ENCODE measurements at regions not wholly inside any gene's neighbourhood (a gene's known extent, or its start where the extent isn't known, plus 50 kb on each side); places are given as distances from the start of the nearest gene placed in this dataset.

DNA sequence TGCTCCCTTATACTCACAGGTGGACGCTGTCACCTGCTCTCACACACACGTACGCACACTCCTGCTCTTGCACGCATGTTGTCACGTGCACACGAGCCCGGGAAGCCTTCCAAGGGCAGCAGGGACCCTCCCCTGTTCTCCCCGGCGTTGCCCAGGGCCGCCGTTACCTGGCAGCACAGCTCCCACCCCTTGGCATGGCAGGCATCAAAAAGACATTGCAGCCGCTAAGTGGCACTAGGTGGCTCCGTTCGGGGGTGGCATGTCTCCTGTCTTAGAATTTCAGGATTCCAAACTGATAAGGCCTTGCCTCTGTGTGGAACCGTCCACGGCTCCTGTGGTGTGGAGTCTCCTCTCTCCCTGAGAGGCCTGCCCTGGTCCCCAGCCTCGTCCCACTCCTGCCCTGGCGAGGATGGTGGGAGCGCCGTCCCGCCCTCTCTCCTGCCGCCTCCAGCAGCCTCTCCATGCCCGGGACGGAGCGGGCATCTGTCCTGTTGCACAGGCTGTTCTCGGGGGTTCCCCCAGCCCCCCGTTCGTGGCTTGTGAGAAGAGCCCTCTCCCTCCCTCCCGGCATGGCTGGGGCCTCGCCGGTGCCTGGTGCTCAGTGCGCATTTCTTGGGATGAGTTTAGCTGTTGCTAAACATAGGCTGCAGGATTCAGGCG lies 126.7 kb upstream of the GSE1 start:
- Histone ChIP-seq H3K27me3 (replicated peaks; ENCODE audit: control insufficient read depth, insufficient read depth, low read length) (no peaks in the 10 kb centered on the region), H3K4me3 (ENCODE audit: low read length) (no peak overlapping the region), H3K4me1 (ENCODE audit: control insufficient read depth, insufficient read depth, low read length) (no peaks in the 10 kb centered on the region), H3K9ac (ENCODE audit: low read length) (no peak overlapping the region), H3K9me3 (ENCODE audit: control insufficient read depth, low read length) (no peaks in the 10 kb centered on the region), H3K36me3 (ENCODE audit: control insufficient read depth, insufficient read depth, low read length, severe bottlenecking) (peaks cover 5% of the 10 kb centered on the region)
- no peak for DNase-seq (ENCODE audit: low read depth)

DNA sequence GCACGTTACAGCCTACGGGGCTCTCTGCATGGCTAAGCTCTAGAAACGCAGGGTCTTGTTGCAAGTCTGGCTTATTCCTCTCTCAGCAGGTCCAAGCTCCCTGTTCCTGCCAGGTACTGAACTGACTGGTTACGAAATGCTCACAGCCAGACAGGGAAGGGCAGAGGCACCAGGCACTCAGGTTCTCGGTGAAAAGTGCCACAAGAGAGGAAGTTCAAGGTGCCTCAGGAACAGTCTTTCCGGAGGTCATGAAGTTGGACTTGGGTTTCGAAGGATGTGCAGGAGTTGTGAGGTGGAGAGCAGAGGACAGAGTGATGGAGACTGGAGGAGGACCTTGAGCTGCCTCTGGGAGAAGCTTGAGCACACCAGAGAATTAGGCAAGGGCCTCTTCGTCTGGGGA lies 124.7 kb upstream of the GSE1 start:
- no peak overlapping the region for H3K9ac ChIP-seq (ENCODE audit: low read length)
- H3K27me3 ChIP-seq (replicated peaks; ENCODE audit: control insufficient read depth, insufficient read depth, low read length) = no peaks in the 10 kb centered on the region
- no peak overlapping the region for H3K4me3 ChIP-seq (ENCODE audit: low read length)
- H3K36me3 ChIP-seq (ENCODE audit: control insufficient read depth, insufficient read depth, low read length, severe bottlenecking) = no peaks in the 10 kb centered on the region
- H3K9me3 ChIP-seq (ENCODE audit: control insufficient read depth, low read length) = no peaks in the 10 kb centered on the region
- DNase-seq (ENCODE audit: low read depth) = no peak
- H3K4me1 ChIP-seq (ENCODE audit: control insufficient read depth, insufficient read depth, low read length) = peaks cover 12% of the 10 kb centered on the region

GRCh38 chr16:85490407-85491057 lies 122.6 kb upstream of the GSE1 start:
- Histone ChIP-seq H3K27me3 (replicated peaks; ENCODE audit: control insufficient read depth, insufficient read depth, low read length) (no peaks in the 10 kb centered on the region), H3K9me3 (ENCODE audit: control insufficient read depth, low read length) (no peaks in the 10 kb centered on the region), H3K4me1 (ENCODE audit: control insufficient read depth, insufficient read depth, low read length) (peaks cover 12% of the 10 kb centered on the region), H3K9ac (ENCODE audit: low read length) (no peak overlapping the region), H3K36me3 (ENCODE audit: control insufficient read depth, insufficient read depth, low read length, severe bottlenecking) (no peaks in the 10 kb centered on the region), H3K4me3 (ENCODE audit: low read length) (no peak overlapping the region)
- DNase-seq (ENCODE audit: low read depth) = no peak

DNA sequence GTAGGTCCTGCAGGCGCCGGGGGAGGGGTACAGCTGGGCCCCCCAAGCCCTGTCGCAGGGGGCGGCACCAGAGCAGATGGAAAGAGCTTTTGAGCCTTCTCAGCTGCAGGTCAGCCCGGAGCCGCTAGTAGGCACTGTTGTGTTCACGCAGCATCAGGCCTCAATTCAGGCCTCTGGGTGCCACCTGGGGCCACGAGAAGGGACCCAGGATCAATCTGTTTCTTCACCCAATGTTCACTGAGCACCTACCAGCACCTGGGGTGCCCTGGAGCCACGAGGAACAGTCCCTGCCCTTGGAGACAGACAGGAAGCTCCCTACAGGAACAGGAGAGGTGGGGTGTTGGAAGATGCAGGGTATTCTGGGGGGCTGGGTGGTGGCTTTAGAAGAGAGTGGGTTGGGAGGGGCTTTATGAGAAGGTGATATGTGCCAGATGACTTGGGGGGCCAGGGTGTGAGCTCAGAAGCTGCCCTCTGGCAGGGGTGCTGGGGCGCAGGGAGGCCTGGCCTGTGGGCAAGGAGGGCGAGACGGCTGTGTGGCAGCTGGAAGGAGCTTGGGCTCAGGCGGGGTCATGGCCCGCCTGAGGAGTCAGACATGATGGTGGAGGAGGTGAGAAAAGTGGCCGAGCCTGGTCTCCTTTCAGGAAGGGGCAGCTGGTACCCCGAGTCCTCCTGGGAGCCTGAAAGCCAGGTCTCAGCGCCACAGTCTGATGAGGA lies 121.9 kb upstream of the GSE1 start:
- no peak for DNase-seq (ENCODE audit: low read depth)
- Histone ChIP-seq H3K9me3 (ENCODE audit: control insufficient read depth, low read length) (no peaks in the 10 kb centered on the region), H3K4me3 (ENCODE audit: low read length) (no peak overlapping the region), H3K36me3 (ENCODE audit: control insufficient read depth, insufficient read depth, low read length, severe bottlenecking) (no peaks in the 10 kb centered on the region), H3K9ac (ENCODE audit: low read length) (no peak overlapping the region), H3K27me3 (replicated peaks; ENCODE audit: control insufficient read depth, insufficient read depth, low read length) (no peaks in the 10 kb centered on the region), H3K4me1 (ENCODE audit: control insufficient read depth, insufficient read depth, low read length) (peaks cover 12% of the 10 kb centered on the region)

DNA sequence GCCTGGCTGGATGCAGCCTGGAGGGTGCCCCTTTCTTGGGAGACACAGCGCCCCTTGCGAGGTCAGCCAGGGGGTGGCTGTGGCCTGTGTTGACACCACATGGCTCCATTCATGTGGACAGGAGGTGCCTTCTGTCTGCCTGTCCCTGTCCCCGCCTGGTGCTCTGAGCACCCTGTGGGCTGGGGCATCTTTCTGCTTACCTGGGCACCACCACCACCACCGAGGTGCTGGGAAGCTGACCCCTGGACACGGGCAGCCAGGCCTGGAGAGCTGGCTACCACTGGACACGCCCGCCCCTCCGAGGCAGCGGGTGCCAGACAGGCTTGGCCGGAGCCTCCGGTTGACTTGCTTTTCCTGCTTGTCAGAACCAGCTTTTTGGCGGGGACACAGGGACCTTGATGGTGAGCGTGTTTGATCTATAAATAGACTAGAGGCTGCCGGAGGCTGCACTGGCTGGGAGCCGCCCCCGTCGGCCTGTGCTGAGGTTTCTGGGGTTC lies 121.3 kb upstream of the GSE1 start:
- H3K9me3 ChIP-seq (ENCODE audit: control insufficient read depth, low read length) = no peaks in the 10 kb centered on the region
- no peak overlapping the region for H3K9ac ChIP-seq (ENCODE audit: low read length)
- no peak for DNase-seq (ENCODE audit: low read depth)
- H3K4me1 ChIP-seq (ENCODE audit: control insufficient read depth, insufficient read depth, low read length) = peaks cover 12% of the 10 kb centered on the region
- no peaks in the 10 kb centered on the region for H3K27me3 ChIP-seq (replicated peaks; ENCODE audit: control insufficient read depth, insufficient read depth, low read length)
- no peak overlapping the region for H3K4me3 ChIP-seq (ENCODE audit: low read length)
- no peaks in the 10 kb centered on the region for H3K36me3 ChIP-seq (ENCODE audit: control insufficient read depth, insufficient read depth, low read length, severe bottlenecking)

DNA sequence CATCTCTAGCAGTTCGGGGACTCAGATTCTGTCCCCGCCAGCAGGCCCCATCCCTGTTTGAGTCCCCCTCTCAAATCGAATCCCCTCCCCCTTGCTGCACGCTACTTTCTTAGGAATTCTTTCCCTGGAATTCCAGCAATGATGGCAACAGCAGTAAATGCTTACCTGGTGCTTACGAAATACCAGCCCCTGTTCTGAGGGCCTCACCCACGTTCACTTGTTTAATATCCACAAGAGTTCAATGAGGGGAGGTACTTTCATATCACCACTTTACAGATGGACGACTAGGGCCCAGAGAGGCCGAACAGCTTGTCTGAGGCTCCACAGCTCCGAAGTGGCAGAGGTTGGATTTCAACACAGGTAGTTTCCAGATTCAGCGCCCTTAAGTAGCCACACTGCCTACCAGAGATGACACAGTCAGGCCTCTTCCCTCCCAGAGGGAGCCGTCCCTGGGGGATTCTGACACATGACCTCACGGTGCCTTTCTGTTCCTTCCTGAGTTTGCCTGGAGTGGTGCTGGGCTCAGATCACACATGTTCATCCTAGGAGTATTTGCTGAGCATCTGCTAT lies 120.7 kb upstream of the GSE1 start:
- H3K4me3 ChIP-seq (ENCODE audit: low read length) = no peak overlapping the region

DNA sequence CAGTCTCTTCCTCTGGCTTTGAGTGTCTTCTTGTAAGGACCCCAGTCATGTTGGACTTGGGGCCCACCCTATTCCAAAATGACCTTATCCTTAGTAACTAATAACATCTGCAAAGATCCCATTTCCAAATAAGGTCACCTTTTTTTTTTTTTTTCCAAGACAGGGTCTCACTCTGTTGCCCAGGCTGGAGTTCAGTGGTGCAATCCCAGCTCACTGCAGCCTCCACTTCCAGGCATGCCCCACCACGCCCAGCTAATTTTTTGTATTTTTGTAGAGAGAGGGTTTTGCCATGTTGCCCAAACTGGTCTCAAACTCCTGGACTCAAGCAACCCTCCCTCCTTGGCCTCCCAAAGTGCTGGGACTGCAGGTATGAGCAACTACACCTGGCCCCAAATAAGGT lies 118.8 kb upstream of the GSE1 start:
- no peak for DNase-seq (ENCODE audit: low read depth)
- no peak overlapping the region for H3K4me3 ChIP-seq (ENCODE audit: low read length)
- no peak overlapping the region for H3K9ac ChIP-seq (ENCODE audit: low read length)
- peaks cover 12% of the 10 kb centered on the region for H3K4me1 ChIP-seq (ENCODE audit: control insufficient read depth, insufficient read depth, low read length)
- no peaks in the 10 kb centered on the region for H3K36me3 ChIP-seq (ENCODE audit: control insufficient read depth, insufficient read depth, low read length, severe bottlenecking)
- H3K27me3 ChIP-seq (replicated peaks; ENCODE audit: control insufficient read depth, insufficient read depth, low read length) = no peaks in the 10 kb centered on the region
- no peaks in the 10 kb centered on the region for H3K9me3 ChIP-seq (ENCODE audit: control insufficient read depth, low read length)

More for the DNA sequence above, 120.7 kb upstream of the GSE1 start:
- Histone ChIP-seq H3K9ac (ENCODE audit: low read length) (no peak overlapping the region), H3K9me3 (ENCODE audit: control insufficient read depth, low read length) (no peaks in the 10 kb centered on the region), H3K4me1 (ENCODE audit: control insufficient read depth, insufficient read depth, low read length) (peaks cover 12% of the 10 kb centered on the region), H3K36me3 (ENCODE audit: control insufficient read depth, insufficient read depth, low read length, severe bottlenecking) (no peaks in the 10 kb centered on the region), H3K27me3 (replicated peaks; ENCODE audit: control insufficient read depth, insufficient read depth, low read length) (no peaks in the 10 kb centered on the region)
- DNase-seq (ENCODE audit: low read depth) = no peak

DNA sequence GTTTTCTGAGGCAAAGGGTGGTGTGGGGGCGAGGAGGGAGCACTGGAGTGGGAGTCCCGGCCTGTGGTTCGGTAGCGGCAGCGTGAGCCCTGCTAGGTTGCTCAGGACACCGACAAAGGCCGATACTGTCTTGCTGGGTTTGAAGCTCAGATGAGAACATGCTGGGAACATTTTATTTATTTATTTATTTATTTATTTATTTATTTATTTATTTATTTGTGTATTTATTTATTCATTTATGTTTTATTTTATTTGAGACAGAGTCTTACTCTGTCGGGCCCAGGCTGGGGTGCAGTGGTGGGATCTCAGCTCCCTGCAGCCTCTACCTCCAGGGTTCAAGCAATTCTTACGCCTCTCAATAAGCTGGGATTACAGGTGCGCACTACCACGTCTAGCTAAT lies 117.9 kb upstream of the GSE1 start:
- Histone ChIP-seq H3K4me1 (ENCODE audit: control insufficient read depth, insufficient read depth, low read length) (peaks cover 12% of the 10 kb centered on the region), H3K36me3 (ENCODE audit: control insufficient read depth, insufficient read depth, low read length, severe bottlenecking) (no peaks in the 10 kb centered on the region), H3K9me3 (ENCODE audit: control insufficient read depth, low read length) (no peaks in the 10 kb centered on the region), H3K4me3 (ENCODE audit: low read length) (no peak overlapping the region), H3K9ac (ENCODE audit: low read length) (no peak overlapping the region), H3K27me3 (replicated peaks; ENCODE audit: control insufficient read depth, insufficient read depth, low read length) (no peaks in the 10 kb centered on the region)
- no peak for DNase-seq (ENCODE audit: low read depth)

DNA sequence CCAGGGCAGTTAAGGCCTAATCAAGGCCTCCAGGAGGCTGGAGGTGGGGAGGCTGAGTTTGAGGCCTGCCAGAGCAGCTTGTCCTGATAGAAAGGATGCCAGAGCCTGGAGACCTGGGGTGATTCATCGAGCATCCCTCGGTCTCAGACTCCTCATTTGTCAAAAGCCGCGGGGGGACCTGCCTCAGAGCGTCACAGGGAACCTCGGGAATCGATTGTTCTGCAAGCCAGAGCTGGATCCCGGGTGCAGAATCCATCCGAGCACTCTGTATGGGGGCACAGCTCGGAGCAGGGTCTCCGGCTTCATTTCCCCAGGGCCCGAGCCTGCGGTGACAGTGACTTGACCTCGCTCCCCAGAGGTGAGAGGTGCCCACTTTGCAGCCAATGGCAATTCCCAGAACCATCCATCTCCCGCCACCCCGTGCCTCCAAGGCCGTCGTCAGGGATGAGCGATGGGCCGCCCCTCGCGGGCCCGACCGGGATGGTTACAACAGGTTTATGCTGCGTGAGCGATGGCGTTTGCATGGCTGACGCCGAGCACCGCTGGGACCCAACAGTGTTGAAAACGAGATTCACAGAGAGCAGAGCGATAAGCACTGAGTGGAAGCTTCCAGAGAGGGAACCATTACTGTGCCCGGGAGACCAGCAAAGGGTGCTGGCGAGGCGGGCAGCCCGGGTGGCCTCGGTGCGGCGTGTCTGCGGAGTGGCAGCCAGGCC lies 117.1 kb upstream of the GSE1 start:
- H3K27me3 ChIP-seq (replicated peaks; ENCODE audit: control insufficient read depth, insufficient read depth, low read length) = no peaks in the 10 kb centered on the region
- no peak overlapping the region for H3K4me3 ChIP-seq (ENCODE audit: low read length)
- no peak overlapping the region for H3K9ac ChIP-seq (ENCODE audit: low read length)
- DNase-seq (ENCODE audit: low read depth) = no peak
- H3K36me3 ChIP-seq (ENCODE audit: control insufficient read depth, insufficient read depth, low read length, severe bottlenecking) = no peaks in the 10 kb centered on the region
- peaks cover 12% of the 10 kb centered on the region for H3K4me1 ChIP-seq (ENCODE audit: control insufficient read depth, insufficient read depth, low read length)
- no peaks in the 10 kb centered on the region for H3K9me3 ChIP-seq (ENCODE audit: control insufficient read depth, low read length)

GRCh38 chr16:85497622-85498314 lies 115.4 kb upstream of the GSE1 start:
- no peaks in the 10 kb centered on the region for H3K27me3 ChIP-seq (replicated peaks; ENCODE audit: control insufficient read depth, insufficient read depth, low read length)
- H3K4me1 ChIP-seq (ENCODE audit: control insufficient read depth, insufficient read depth, low read length) = no peaks in the 10 kb centered on the region
- no peak overlapping the region for H3K4me3 ChIP-seq (ENCODE audit: low read length)
- H3K9me3 ChIP-seq (ENCODE audit: control insufficient read depth, low read length) = no peaks in the 10 kb centered on the region
- H3K9ac ChIP-seq (ENCODE audit: low read length) = no peak overlapping the region
- DNase-seq (ENCODE audit: low read depth) = no peak
- no peaks in the 10 kb centered on the region for H3K36me3 ChIP-seq (ENCODE audit: control insufficient read depth, insufficient read depth, low read length, severe bottlenecking)

All from adipocyte (in vitro differentiated cells).